ENCODE measurements at regions not wholly inside any gene's neighbourhood (a gene's known extent, or its start where the extent isn't known, plus 50 kb on each side); places are given as distances from the start of the nearest gene placed in this dataset.
A peak's percentile ranks its signal among the peaks of the same experiment; 100 is the strongest.

GRCh38 chr17:69609473-69610305, 195.2 kb downstream of the MAP2K6 start:
- peak; percentile 7 for DNase-seq (ENCODE audit: low spot score)
- in situ Hi-C loops (cut with HindIII; ENCODE audit: extremely low pct_ligation_motif_present, low pct_unique_long_range_greater_than_20kb): no loop called here
- Histone ChIP-seq H3K4me2 (ENCODE audit: low read depth, low read length) (no peak overlapping the region), H3K36me3 (replicated peaks in 1 of 2; ENCODE audit: control insufficient read depth in 1 of 2, insufficient read depth in 2 of 2, low read length in 2 of 2) (no peaks in the 10 kb centered on the region), H3K27me3 (ENCODE audit: control insufficient read depth in 1 of 2, insufficient read depth in 2 of 2, low read length in 2 of 2) (no peaks in the 10 kb centered on the region), H2AFZ (ENCODE audit: low read length) (no peak overlapping the region), H3K9me3 (ENCODE audit: low read length) (0 out of 2 replicates have a peak, but pooled peaks cover 5% of the 10 kb centered on the region), H4K20me1 (ENCODE audit: insufficient read depth, low read length) (no peaks in the 10 kb centered on the region), H3K9ac (ENCODE audit: insufficient read depth, low read depth, low read length) (no peak overlapping the region), H3K4me3 (replicated peaks in 1 of 3; ENCODE audit: insufficient read depth in 1 of 3, low read depth in 2 of 3, low read length in 3 of 3) (no peak overlapping the region), H3K79me2 (ENCODE audit: insufficient read depth, low read length) (no peaks in the 10 kb centered on the region), H3K27ac (ENCODE audit: extremely low read length, insufficient read depth, low read length) (no peak overlapping the region), H3K4me1 (ENCODE audit: insufficient read depth, low read length) (peaks cover 10% of the 10 kb centered on the region)
- FAIRE-seq: no peak
- ATAC-seq: peak; percentile 60; the same call in 2 of the 3 replicates
- 73% methylated on average over 6 of the region's 6 CpGs for WGBS (ENCODE audit: low lambda C conversion rate)
- ChIA-PET POLR2A (no interaction called here), CTCF (ENCODE audit: low intra/inter-chr PET ratio, low total read pairs) (no interaction called here)
- intact Hi-C loops (cut with micrococcal nuclease; ENCODE audit: unreplicated experiment): no loop called here
- no TSS peak for BruUV-seq (replicated peaks)
- TF ChIP-seq ZBTB25 (CRISPR knock-in tag; IDR thresholded peaks at IDR 0.05) (no peak), KIAA2018 (CRISPR knock-in tag; IDR thresholded peaks at IDR 0.05; ENCODE audit: borderline replicate concordance) (no peak), ZNF260 (CRISPR knock-in tag; IDR thresholded peaks at IDR 0.05; ENCODE audit: borderline replicate concordance, low read depth) (no peak), ZNF720 (CRISPR knock-in tag; IDR thresholded peaks at IDR 0.05) (no peak), CTCF (CRISPR knock-in tag; IDR thresholded peaks at IDR 0.05) (peak; percentile 48), SP1 (IDR thresholded peaks at IDR 0.05) (no peak), SP1 (CRISPR knock-in tag; IDR thresholded peaks at IDR 0.05) (no peak), FOSL2 (CRISPR knock-in tag; IDR thresholded peaks at IDR 0.05) (no peak), HOMEZ (CRISPR knock-in tag; IDR thresholded peaks at IDR 0.05; ENCODE audit: low read depth) (no peak)

All from HepG2 (cell line).